ENCODE measurements at regions not wholly inside any gene's neighbourhood (a gene's known extent, or its start where the extent isn't known, plus 50 kb on each side); places are given as distances from the start of the nearest gene placed in this dataset.

- TF ChIP-seq CTCF (IDR thresholded peaks at IDR 0.05; ENCODE audit: low read length) (no peak), EZH2 (IDR thresholded peaks at IDR 0.05; ENCODE audit: borderline replicate concordance, low read length) (no peak)
Measured at GRCh38 chr3:10561946-10562560, 56.7 kb upstream of the ATP2B2 start.

Measured in OCI-LY1 (cell line).